ENCODE measurements at regions not wholly inside any gene's neighbourhood (a gene's known extent, or its start where the extent isn't known, plus 50 kb on each side); places are given as distances from the start of the nearest gene placed in this dataset.
"Not testable (repeated sequence)": the region's sequence is repeated elsewhere in the genome, so short reads cannot be mapped to it uniquely, and the experiment has no call there.

- DNase-seq (ENCODE audit: low spot score in 2 of 2) (no peak), ATAC-seq (ENCODE audit: low read depth) (no peak)
- no peaks in the 10 kb centered on the region for H3K36me3 Mint-ChIP-seq
- H3K9me3 Mint-ChIP-seq: peaks cover 6% of the 10 kb centered on the region
- no peak overlapping the region for H3K27ac Mint-ChIP-seq
- H3K4me3 Mint-ChIP-seq: no peak overlapping the region
- no peaks in the 10 kb centered on the region for H3K27me3 Mint-ChIP-seq
- no peaks in the 10 kb centered on the region for H3K4me1 Mint-ChIP-seq
These were observed 635.4 kb upstream of the GOT2 start for GRCh38 chr16:59369523-59369922.

GRCh38 chr16:59368586-59368985 is 634.5 kb upstream of the GOT2 start:
- DNase-seq (ENCODE audit: low spot score in 2 of 2) (no peak), ATAC-seq (ENCODE audit: low read depth) (no peak)
- Mint-ChIP-seq H3K27ac (no peak overlapping the region), H3K27me3 (no peaks in the 10 kb centered on the region), H3K9me3 (peaks cover 6% of the 10 kb centered on the region), H3K4me1 (no peaks in the 10 kb centered on the region), H3K4me3 (no peak overlapping the region), H3K36me3 (no peaks in the 10 kb centered on the region)

- Mint-ChIP-seq H3K9me3 (peaks cover 6% of the 10 kb centered on the region), H3K27ac (no peak overlapping the region), H3K4me1 (no peaks in the 10 kb centered on the region), H3K4me3 (no peak overlapping the region), H3K27me3 (no peaks in the 10 kb centered on the region), H3K36me3 (no peaks in the 10 kb centered on the region)
- DNase-seq (ENCODE audit: low spot score in 2 of 2): no peak
- no peak for ATAC-seq (ENCODE audit: low read depth)
These were observed 622.6 kb upstream of the GOT2 start for GRCh38 chr16:59356709-59357108.

- no peaks in the 10 kb centered on the region for H3K36me3 Mint-ChIP-seq
- ATAC-seq (ENCODE audit: low read depth) (no peak), DNase-seq (ENCODE audit: low spot score in 2 of 2) (no peak)
- H3K4me3 Mint-ChIP-seq: no peak overlapping the region
- H3K27ac Mint-ChIP-seq: no peak overlapping the region
- H3K4me1 Mint-ChIP-seq: no peaks in the 10 kb centered on the region
- peaks cover 7% of the 10 kb centered on the region for H3K9me3 Mint-ChIP-seq
- H3K27me3 Mint-ChIP-seq: no peaks in the 10 kb centered on the region
These were observed 622.0 kb upstream of the GOT2 start for GRCh38 chr16:59356144-59356543.

- H3K27me3 Mint-ChIP-seq: no peaks in the 10 kb centered on the region
- no peak overlapping the region for H3K4me3 Mint-ChIP-seq
- no peak overlapping the region for H3K27ac Mint-ChIP-seq
- H3K36me3 Mint-ChIP-seq: no peaks in the 10 kb centered on the region
- ATAC-seq (ENCODE audit: low read depth): no peak
- no peak for DNase-seq (ENCODE audit: low spot score in 2 of 2)
- H3K9me3 Mint-ChIP-seq: peaks cover 7% of the 10 kb centered on the region
- H3K4me1 Mint-ChIP-seq: no peaks in the 10 kb centered on the region
These were observed 621.6 kb upstream of the GOT2 start for GRCh38 chr16:59355704-59356103.

GRCh38 chr16:59351305-59351903 is 617.3 kb upstream of the GOT2 start:
- no peak for ATAC-seq (ENCODE audit: low read depth)
- H3K4me3 Mint-ChIP-seq: no peak overlapping the region

GRCh38 chr16:59350670-59351069 is 616.6 kb upstream of the GOT2 start:
- H3K27me3 Mint-ChIP-seq: no peaks in the 10 kb centered on the region
- H3K36me3 Mint-ChIP-seq: no peaks in the 10 kb centered on the region
- no peak for ATAC-seq (ENCODE audit: low read depth)
- no peak overlapping the region for H3K4me3 Mint-ChIP-seq
- H3K9me3 Mint-ChIP-seq: peaks cover 9% of the 10 kb centered on the region
- H3K27ac Mint-ChIP-seq: no peak overlapping the region
- no peaks in the 10 kb centered on the region for H3K4me1 Mint-ChIP-seq
- no peak for DNase-seq (ENCODE audit: low spot score in 2 of 2)

More at GRCh38 chr16:59351305-59351903, 617.3 kb upstream of the GOT2 start:
- Mint-ChIP-seq H3K9me3 (peaks cover 9% of the 10 kb centered on the region), H3K36me3 (no peaks in the 10 kb centered on the region), H3K27me3 (no peaks in the 10 kb centered on the region), H3K27ac (no peak overlapping the region), H3K4me1 (no peaks in the 10 kb centered on the region)
- DNase-seq (ENCODE audit: low spot score in 2 of 2): no peak

GRCh38 chr16:59342669-59343068 is 608.6 kb upstream of the GOT2 start:
- ATAC-seq (ENCODE audit: low read depth) (no peak), DNase-seq (ENCODE audit: low spot score in 2 of 2) (no peak)
- Mint-ChIP-seq H3K9me3 (peaks cover 3% of the 10 kb centered on the region), H3K4me1 (no peaks in the 10 kb centered on the region), H3K27ac (no peak overlapping the region), H3K27me3 (no peaks in the 10 kb centered on the region), H3K36me3 (no peaks in the 10 kb centered on the region), H3K4me3 (no peak overlapping the region)

GRCh38 chr16:59341368-59341767 is 607.3 kb upstream of the GOT2 start:
- Mint-ChIP-seq H3K27ac (no peak overlapping the region), H3K4me3 (no peak overlapping the region), H3K9me3 (peaks cover 5% of the 10 kb centered on the region), H3K27me3 (no peaks in the 10 kb centered on the region), H3K4me1 (no peaks in the 10 kb centered on the region), H3K36me3 (no peaks in the 10 kb centered on the region)
- no peak for DNase-seq (ENCODE audit: low spot score in 2 of 2)
- no peak for ATAC-seq (ENCODE audit: low read depth)

- no peak for DNase-seq (ENCODE audit: low spot score in 2 of 2)
- Mint-ChIP-seq H3K27me3 (no peaks in the 10 kb centered on the region), H3K4me1 (no peaks in the 10 kb centered on the region), H3K4me3 (no peak overlapping the region), H3K27ac (no peak overlapping the region), H3K9me3 (peaks cover 5% of the 10 kb centered on the region), H3K36me3 (no peaks in the 10 kb centered on the region)
- no peak for ATAC-seq (ENCODE audit: low read depth)
These were observed 605.8 kb upstream of the GOT2 start for GRCh38 chr16:59339871-59340270.

- DNase-seq (ENCODE audit: low spot score in 2 of 2) (no peak), ATAC-seq (ENCODE audit: low read depth) (no peak)
- no peaks in the 10 kb centered on the region for H3K27me3 Mint-ChIP-seq
These were observed 602.1 kb upstream of the GOT2 start for GRCh38 chr16:59336136-59336695.

GRCh38 chr16:59331708-59332107 is 597.6 kb upstream of the GOT2 start:
- not testable (repeated sequence) for H3K27me3 Mint-ChIP-seq; H3K4me3 Mint-ChIP-seq; DNase-seq (ENCODE audit: low spot score in 2 of 2); H3K36me3 Mint-ChIP-seq; H3K27ac Mint-ChIP-seq; ATAC-seq (ENCODE audit: low read depth); H3K4me1 Mint-ChIP-seq; H3K9me3 Mint-ChIP-seq

More at GRCh38 chr16:59336136-59336695, 602.1 kb upstream of the GOT2 start:
- H3K36me3 Mint-ChIP-seq: no peaks in the 10 kb centered on the region
- H3K4me3 Mint-ChIP-seq: no peak overlapping the region
- no peaks in the 10 kb centered on the region for H3K4me1 Mint-ChIP-seq
- no peak overlapping the region for H3K27ac Mint-ChIP-seq
- peaks cover 11% of the 10 kb centered on the region for H3K9me3 Mint-ChIP-seq

- Mint-ChIP-seq H3K4me3 (no peak overlapping the region), H3K27ac (no peak overlapping the region), H3K27me3 (no peaks in the 10 kb centered on the region), H3K9me3 (peaks cover 9% of the 10 kb centered on the region), H3K4me1 (no peaks in the 10 kb centered on the region), H3K36me3 (no peaks in the 10 kb centered on the region)
- DNase-seq (ENCODE audit: low spot score in 2 of 2) (no peak), ATAC-seq (ENCODE audit: low read depth) (no peak)
These were observed 596.0 kb upstream of the GOT2 start for GRCh38 chr16:59330019-59330670.

- DNase-seq (ENCODE audit: low spot score in 2 of 2) (no peak), ATAC-seq (ENCODE audit: low read depth) (no peak)
- no peak overlapping the region for H3K4me3 Mint-ChIP-seq
- H3K36me3 Mint-ChIP-seq: no peaks in the 10 kb centered on the region
- no peaks in the 10 kb centered on the region for H3K4me1 Mint-ChIP-seq
- H3K9me3 Mint-ChIP-seq: peaks cover 12% of the 10 kb centered on the region
- H3K27ac Mint-ChIP-seq: no peak overlapping the region
- no peaks in the 10 kb centered on the region for H3K27me3 Mint-ChIP-seq
These were observed 594.8 kb upstream of the GOT2 start for GRCh38 chr16:59328961-59329360.

- no peak overlapping the region for H3K4me3 Mint-ChIP-seq
These were observed 593.8 kb upstream of the GOT2 start for GRCh38 chr16:59327894-59328293.

More at GRCh38 chr16:59327894-59328293, 593.8 kb upstream of the GOT2 start:
- no peaks in the 10 kb centered on the region for H3K4me1 Mint-ChIP-seq
- H3K27ac Mint-ChIP-seq: no peak overlapping the region
- peaks cover 12% of the 10 kb centered on the region for H3K9me3 Mint-ChIP-seq
- no peaks in the 10 kb centered on the region for H3K27me3 Mint-ChIP-seq
- no peak for ATAC-seq (ENCODE audit: low read depth)
- H3K36me3 Mint-ChIP-seq: no peaks in the 10 kb centered on the region
- no peak for DNase-seq (ENCODE audit: low spot score in 2 of 2)

Data from memory B cell (primary cell).